ENCODE measurements at regions not wholly inside any gene's neighbourhood (a gene's known extent, or its start where the extent isn't known, plus 50 kb on each side); places are given as distances from the start of the nearest gene placed in this dataset.
"Not testable (repeated sequence)": the region's sequence is repeated elsewhere in the genome, so short reads cannot be mapped to it uniquely, and the experiment has no call there.

- Histone ChIP-seq H3K27ac (ENCODE audit: low read depth in 1 of 2, low read length in 1 of 2) (no peak overlapping the region), H3K9me3 (ENCODE audit: control insufficient read depth in 4 of 4, insufficient read depth in 3 of 4, low read length in 3 of 4) (no peaks in the 10 kb centered on the region), H3K4me1 (ENCODE audit: control insufficient read depth in 5 of 5, insufficient read depth in 5 of 5, low read length in 5 of 5) (no peaks in the 10 kb centered on the region), H3K4me3 (no peak overlapping the region), H3K36me3 (ENCODE audit: control insufficient read depth in 4 of 4, insufficient read depth in 4 of 4, low read length in 4 of 4) (no peaks in the 10 kb centered on the region), H3K27me3 (ENCODE audit: control insufficient read depth in 3 of 3, insufficient read depth in 3 of 3, low read length in 2 of 3) (no peaks in the 10 kb centered on the region), H3K9ac (ENCODE audit: insufficient read depth in 1 of 2, low read length in 2 of 2) (no peak overlapping the region)
- TF ChIP-seq CTCF (IDR thresholded peaks at IDR 0.05; ENCODE audit: control extremely low read depth, extremely low read depth) = no peak
- WGBS, 2 donors = 89 to 91% methylated on average over 4 of the region's 4 CpGs
- DNase-seq (no peak), ATAC-seq (ENCODE audit: insufficient read depth, low FRiP score) (no peak)
These were observed 1594.1 kb downstream of the EFNA5 start for GRCh38 chr5:106076655-106077054.

GRCh38 chr5:106072208-106072607 is 1598.5 kb downstream of the EFNA5 start:
- no peak overlapping the region for H3K27ac ChIP-seq (ENCODE audit: low read depth in 1 of 2, low read length in 1 of 2)
- no peak overlapping the region for H3K4me3 ChIP-seq
- DNase-seq = no peak
- H3K36me3 ChIP-seq (ENCODE audit: control insufficient read depth in 4 of 4, insufficient read depth in 4 of 4, low read length in 4 of 4) = no peaks in the 10 kb centered on the region
- H3K9ac ChIP-seq (ENCODE audit: insufficient read depth in 1 of 2, low read length in 2 of 2) = no peak overlapping the region
- ATAC-seq (ENCODE audit: insufficient read depth, low FRiP score) = no peak
- no peak for TF ChIP-seq CTCF (IDR thresholded peaks at IDR 0.05; ENCODE audit: control extremely low read depth, extremely low read depth)
- WGBS, 2 donors = 85 to 91% methylated on average over 2 of the region's 2 CpGs
- no peaks in the 10 kb centered on the region for H3K27me3 ChIP-seq (ENCODE audit: control insufficient read depth in 3 of 3, insufficient read depth in 3 of 3, low read length in 2 of 3)
- no peaks in the 10 kb centered on the region for H3K4me1 ChIP-seq (ENCODE audit: control insufficient read depth in 5 of 5, insufficient read depth in 5 of 5, low read length in 5 of 5)
- peaks cover 0 to 6% (median 4%) of the 10 kb centered on the region in 4 donors for H3K9me3 ChIP-seq (ENCODE audit: control insufficient read depth in 4 of 4, insufficient read depth in 3 of 4, low read length in 3 of 4)

GRCh38 chr5:106047341-106047740 is 1623.4 kb downstream of the EFNA5 start:
- no peak for TF ChIP-seq CTCF (IDR thresholded peaks at IDR 0.05; ENCODE audit: control extremely low read depth, extremely low read depth)
- ATAC-seq (ENCODE audit: insufficient read depth, low FRiP score) (no peak), DNase-seq (no peak)
- Histone ChIP-seq H3K27me3 (ENCODE audit: control insufficient read depth in 3 of 3, insufficient read depth in 3 of 3, low read length in 2 of 3) (no peaks in the 10 kb centered on the region), H3K27ac (ENCODE audit: low read depth in 1 of 2, low read length in 1 of 2) (no peak overlapping the region), H3K9ac (ENCODE audit: insufficient read depth in 1 of 2, low read length in 2 of 2) (no peak overlapping the region), H3K4me3 (no peak overlapping the region), H3K36me3 (ENCODE audit: control insufficient read depth in 4 of 4, insufficient read depth in 4 of 4, low read length in 4 of 4) (no peaks in the 10 kb centered on the region), H3K9me3 (ENCODE audit: control insufficient read depth in 4 of 4, insufficient read depth in 3 of 4, low read length in 3 of 4) (no peaks in the 10 kb centered on the region), H3K4me1 (ENCODE audit: control insufficient read depth in 5 of 5, insufficient read depth in 5 of 5, low read length in 5 of 5) (no peaks in the 10 kb centered on the region)
- 55 to 80% methylated on average over 1 of the region's 1 CpG for WGBS, 2 donors

- not testable (repeated sequence) for H3K4me1 ChIP-seq (ENCODE audit: control insufficient read depth in 5 of 5, insufficient read depth in 5 of 5, low read length in 5 of 5); DNase-seq
These were observed 1638.7 kb downstream of the EFNA5 start for GRCh38 chr5:106032069-106032468.

More at GRCh38 chr5:106032069-106032468, 1638.7 kb downstream of the EFNA5 start:
- H3K4me3 ChIP-seq; ATAC-seq (ENCODE audit: insufficient read depth, low FRiP score); H3K27ac ChIP-seq (ENCODE audit: low read depth in 1 of 2, low read length in 1 of 2); H3K36me3 ChIP-seq (ENCODE audit: control insufficient read depth in 4 of 4, insufficient read depth in 4 of 4, low read length in 4 of 4); H3K27me3 ChIP-seq (ENCODE audit: control insufficient read depth in 3 of 3, insufficient read depth in 3 of 3, low read length in 2 of 3); H3K9me3 ChIP-seq (ENCODE audit: control insufficient read depth in 4 of 4, insufficient read depth in 3 of 4, low read length in 3 of 4); H3K9ac ChIP-seq (ENCODE audit: insufficient read depth in 1 of 2, low read length in 2 of 2): not testable (repeated sequence)
- 67 to 73% methylated on average over 2 of the region's 2 CpGs for WGBS, 2 donors
